Effector CD8-positive, alpha-beta T cell (primary cell): ENCODE measurements at regions not wholly inside any gene's neighbourhood (a gene's known extent, or its start where the extent isn't known, plus 50 kb on each side); places are given as distances from the start of the nearest gene placed in this dataset.

Experiments used
- DNase-seq: peaks from one replicate; lab custom pipeline; 2025; lab: John Stamatoyannopoulos, UW

DNA sequence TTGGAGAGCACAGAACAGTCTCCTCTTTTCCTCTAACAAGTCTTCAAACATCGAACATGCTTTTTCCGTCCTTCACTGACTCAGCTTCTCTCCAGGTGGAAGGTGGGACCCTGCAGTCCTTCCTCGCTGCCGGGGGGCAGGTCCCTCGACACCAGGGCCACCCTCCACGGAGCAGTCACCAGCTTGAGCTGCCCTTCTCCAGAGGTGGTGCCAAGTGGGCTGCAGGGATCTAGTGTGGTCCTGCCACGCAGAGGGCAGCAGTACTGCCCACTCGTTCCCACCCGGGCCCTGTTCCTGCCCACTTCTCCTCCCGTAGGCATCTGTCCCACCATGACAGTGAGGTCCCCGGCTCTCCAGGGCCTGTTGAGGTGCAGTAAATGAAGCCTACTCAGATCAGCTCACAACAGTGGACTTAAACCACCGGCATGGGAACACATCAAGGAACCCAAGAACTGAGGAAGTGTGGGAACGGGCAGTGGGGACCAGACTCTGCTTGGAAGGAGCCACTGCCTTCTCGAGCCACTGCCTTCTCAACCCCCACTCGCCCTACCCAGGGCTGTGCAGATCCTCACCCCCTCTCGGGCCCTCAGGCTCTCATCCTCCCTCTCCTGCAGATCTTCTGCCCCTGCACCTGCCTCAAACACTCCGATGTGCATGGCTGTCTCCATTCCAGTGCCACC is 153.9 kb downstream of the OAT start:
- no peak for DNase-seq

GRCh38 chr10:124264271-124264670 is 154.5 kb downstream of the OAT start:
- DNase-seq = no peak

DNA sequence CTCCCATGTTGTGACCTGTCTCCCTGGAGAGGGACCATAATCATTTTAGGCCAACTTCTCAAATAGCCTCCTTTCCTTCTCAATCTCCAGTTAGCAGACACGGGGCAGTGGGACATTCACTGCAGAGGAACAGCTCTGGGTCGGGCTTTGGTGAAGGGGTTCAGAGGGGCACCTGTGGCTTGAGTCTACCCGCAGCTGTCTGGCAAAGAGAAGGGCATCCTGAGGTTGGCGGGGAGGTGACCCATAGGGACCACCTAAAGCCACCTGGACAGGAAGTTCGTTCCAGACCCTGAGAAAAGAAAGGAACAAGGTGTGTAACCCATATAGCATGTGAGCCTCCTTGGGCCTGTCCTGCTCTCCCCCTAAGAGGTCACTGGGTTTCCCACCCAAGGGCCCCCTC is 155.0 kb downstream of the OAT start:
- no peak for DNase-seq

GRCh38 chr10:124262971-124263370 is 155.8 kb downstream of the OAT start:
- no peak for DNase-seq

- DNase-seq = no peak
Measured at GRCh38 chr10:124262234-124262865, 156.4 kb downstream of the OAT start.

- DNase-seq = no peak
Measured at GRCh38 chr10:124259139-124259825, 159.4 kb downstream of the OAT start.

DNA sequence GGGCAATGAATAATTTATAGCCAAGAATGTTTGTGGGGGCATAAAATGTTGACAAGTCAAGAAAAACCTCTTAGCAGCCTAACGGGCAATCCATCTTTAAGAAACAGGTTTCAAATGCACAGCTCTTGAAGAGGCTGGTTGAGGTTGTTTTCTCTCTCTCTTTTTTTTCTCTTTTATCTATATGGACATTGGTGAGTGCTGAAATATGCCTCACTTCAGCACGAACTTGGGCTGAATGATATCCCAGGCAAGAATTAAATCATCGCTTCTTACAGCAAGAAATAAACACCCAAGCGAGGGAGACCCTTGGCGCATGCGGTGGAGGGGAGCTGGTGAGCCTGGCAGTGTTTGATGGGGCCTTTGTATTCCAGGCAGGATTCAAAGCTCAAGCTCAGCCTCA is 160.9 kb downstream of the OAT start:
- DNase-seq = no peak

- no peak for DNase-seq
Measured at GRCh38 chr10:124256151-124256550, 162.6 kb downstream of the OAT start.

DNA sequence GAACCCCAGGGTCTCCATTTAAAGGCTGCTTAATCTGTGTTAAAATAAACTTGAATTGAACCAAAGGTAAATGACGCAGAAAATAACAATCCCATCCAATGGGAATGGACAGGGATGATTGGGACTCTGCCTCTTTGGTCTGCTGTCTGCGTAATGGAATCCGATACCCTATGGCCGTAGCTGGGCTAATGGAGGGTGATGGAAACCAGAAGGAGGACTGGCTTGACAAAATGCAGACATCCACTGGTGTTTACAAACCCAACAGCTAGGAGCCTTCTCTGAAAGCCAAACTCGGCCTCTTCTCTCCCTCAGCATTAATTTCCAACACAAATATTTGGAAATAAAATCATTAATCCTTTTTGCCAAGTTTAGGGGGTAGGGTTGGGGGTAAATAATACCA is 162.2 kb upstream of the CHST15 start:
- no peak for DNase-seq

DNA sequence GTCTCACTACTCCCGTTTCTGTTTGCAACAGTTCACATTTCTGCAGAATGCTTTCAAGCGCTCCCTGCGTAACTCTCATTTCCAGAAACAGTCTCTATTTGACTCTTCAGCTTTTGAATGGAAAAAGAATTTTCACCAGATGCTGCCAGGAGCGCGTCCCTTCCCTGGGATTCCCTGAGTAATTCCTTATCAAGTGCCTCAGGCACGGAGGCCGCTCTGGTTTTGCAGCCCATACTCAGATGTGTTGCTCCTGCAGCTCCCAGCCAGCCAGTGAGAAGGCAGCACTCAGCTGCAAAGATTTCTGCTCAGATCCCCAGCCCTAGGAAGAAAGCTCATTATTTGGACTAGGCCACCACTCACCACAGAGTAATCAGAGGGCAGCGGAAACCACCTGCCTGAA is 161.1 kb upstream of the CHST15 start:
- no peak for DNase-seq

DNA sequence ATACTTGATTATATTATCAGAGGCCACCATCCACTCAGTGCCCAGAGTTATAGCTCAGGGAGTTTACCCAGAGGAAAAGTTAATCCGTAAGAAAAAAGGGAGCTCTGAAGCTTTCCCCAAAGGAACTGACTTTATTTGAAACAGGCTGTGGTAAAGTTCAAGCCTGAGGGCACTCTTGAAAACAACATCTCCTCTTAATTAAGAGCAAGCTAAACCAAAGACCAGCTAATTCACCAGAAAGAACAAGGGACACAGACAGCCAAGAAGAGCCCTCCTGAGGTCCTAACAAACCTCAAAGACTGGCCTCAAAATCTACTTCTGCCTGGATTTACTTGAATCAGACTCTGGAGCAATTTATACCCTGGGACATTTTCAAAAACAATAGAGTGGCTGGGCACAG is 159.6 kb upstream of the CHST15 start:
- no peak for DNase-seq

GRCh38 chr10:124252097-124252715 is 158.8 kb upstream of the CHST15 start:
- DNase-seq = no peak

GRCh38 chr10:124251317-124252065 is 158.1 kb upstream of the CHST15 start:
- DNase-seq = no peak

DNA sequence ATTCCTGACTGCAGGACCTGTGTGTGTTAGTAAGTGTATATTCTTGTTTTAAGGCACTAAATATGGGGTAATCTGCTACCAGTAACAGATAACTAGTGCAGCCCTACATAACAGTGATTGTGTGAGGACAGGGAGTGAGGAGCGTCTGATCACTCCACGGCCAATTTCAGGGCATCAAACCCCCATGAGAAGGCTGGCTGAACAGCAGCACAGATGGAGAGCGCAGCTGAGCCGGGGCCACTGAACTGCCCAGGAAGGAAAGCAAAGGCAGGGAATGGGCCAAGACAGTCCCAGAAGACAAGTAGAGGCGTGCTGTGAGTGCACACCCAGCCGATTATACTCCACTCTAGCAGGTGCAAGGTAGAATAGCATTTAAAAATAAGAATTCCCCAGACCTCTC is 157.1 kb upstream of the CHST15 start:
- DNase-seq = no peak

DNA sequence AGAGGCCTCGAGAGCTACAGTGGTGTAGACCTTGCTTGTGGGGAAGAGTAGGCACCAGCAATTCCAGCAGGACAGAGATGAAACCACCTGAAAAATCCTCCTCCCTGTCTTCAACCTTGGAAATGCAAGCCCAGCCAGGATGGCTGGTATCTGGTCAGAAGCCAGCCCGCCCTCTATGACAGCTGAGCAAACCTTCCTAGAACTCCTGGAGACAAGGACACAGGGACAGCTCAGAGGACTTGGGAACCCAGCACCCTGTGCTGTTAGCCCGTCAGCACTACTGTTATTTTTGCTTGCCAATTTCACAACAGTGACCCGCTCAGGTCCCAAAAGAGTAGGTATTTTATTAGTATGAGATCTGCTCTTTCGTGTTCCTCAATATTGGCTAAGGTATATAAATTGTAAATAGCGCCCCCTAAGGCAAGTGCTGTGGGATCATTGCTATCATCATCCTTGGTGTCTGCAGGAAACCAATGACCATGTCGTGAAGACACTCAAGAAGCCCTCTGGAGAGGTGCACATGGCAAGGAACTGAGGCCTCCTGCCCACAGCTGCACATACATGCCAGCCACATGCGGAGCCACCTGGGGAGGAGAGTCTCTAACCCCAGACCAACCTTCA is 156.5 kb upstream of the CHST15 start:
- DNase-seq = no peak

GRCh38 chr10:124249196-124249595 is 155.8 kb upstream of the CHST15 start:
- no peak for DNase-seq

GRCh38 chr10:124248056-124249045 is 155.0 kb upstream of the CHST15 start:
- DNase-seq = no peak

DNA sequence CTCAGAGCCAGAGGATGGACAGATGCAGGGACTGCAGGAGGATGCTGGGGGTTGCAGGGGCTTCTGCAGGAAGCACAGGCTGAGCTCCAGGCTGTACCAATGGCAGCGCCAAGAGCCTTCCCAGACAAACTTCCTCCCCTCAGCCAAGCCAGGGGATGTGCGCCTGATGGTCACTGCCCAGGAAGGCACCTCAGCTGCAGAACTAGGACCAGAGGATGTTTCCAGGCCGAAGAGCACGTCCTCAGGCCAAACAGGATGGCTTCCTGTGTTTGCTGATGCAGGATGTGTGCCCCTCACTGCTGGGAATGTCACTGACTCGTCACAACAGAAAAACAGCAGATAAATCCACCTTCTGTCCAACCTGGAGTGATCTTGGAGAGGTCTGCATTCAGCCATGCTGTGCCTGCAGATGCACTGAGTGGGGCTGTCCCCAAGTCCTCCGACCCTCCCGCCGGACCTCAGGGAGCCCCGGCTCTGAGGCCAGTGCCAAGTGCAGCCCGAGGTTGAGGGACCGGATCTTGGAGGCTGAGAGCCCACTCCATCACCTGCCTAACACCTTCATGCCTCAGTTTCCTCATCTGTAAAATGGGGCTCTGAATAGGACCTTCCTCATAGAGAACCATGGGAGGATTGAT is 152.5 kb upstream of the CHST15 start:
- no peak for DNase-seq

DNA sequence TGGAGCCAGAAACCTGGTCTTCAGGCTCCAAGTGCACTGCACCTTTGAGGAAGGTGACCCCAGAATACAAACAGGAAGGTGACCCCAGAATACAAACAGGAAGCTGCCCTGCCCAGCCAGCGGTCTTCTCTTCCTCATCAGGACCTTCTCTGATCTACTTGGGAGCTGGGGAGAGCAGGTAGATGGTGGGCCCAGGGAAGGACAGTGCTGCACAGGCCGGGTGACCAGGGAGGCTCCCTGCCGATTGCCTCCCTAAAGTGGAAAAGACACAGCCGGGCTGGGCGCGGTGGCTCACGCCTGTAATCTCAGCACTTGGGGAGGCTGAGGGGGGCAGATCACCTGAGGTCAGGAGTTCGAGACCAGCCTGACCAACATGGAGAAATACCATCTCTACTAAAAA is 151.8 kb upstream of the CHST15 start:
- no peak for DNase-seq
